Fibroblast of lung (primary cell): ENCODE measurements at regions not wholly inside any gene's neighbourhood (a gene's known extent, or its start where the extent isn't known, plus 50 kb on each side); places are given as distances from the start of the nearest gene placed in this dataset.

Experiments used
- DNase-seq, 2 donors: peaks; one replicate each; pipeline versions ENCODE4 v3.0.0 to v3.0.0-alpha.2; 2010; ENCODE audit warnings: low read depth in 2 of 2
- H2AFZ ChIP-seq: 2 replicates; pipeline ENCODE4 v1.5.1; 2012; ENCODE audit warnings: low read length, control low read depth, inconsistent platforms
- H3K27ac ChIP-seq: 2 replicates; pipeline ENCODE4 v1.5.1; 2011; ENCODE audit warnings: low read length, control low read depth; ENCODE audit not compliant: insufficient read depth
- H3K27me3 ChIP-seq: 2 replicates; pipeline ENCODE4 v1.5.1; 2011; ENCODE audit warnings: mild to moderate bottlenecking, low read length; ENCODE audit not compliant: control insufficient read depth, insufficient read depth
- H3K36me3 ChIP-seq: 2 replicates; pipeline ENCODE4 v1.5.1; 2011; ENCODE audit warnings: low read length; ENCODE audit not compliant: control insufficient read depth, insufficient read depth
- H3K4me1 ChIP-seq: 2 replicates; pipeline ENCODE4 v1.5.1; 2011; ENCODE audit warnings: low read length; ENCODE audit not compliant: control insufficient read depth, insufficient read depth; ENCODE audit errors: extremely low read depth
- H3K4me2 ChIP-seq: 2 replicates; pipeline ENCODE4 v1.5.1; 2011; ENCODE audit warnings: low read length, control low read depth; ENCODE audit not compliant: insufficient read depth; ENCODE audit errors: extremely low read depth
- H3K4me3 ChIP-seq, 4 experiments: fragments of 200-600 bp in 1 of 4; sonication (generic) in 1 of 4; replicated peaks in 1 of 4; 2 replicates each; pipeline ENCODE4 v1.5.1; 2011 to 2016; ENCODE audit warnings: low read length in 4 of 4, low read depth in 3 of 4, mild to moderate bottlenecking in 3 of 4, control low read depth in 2 of 4, inconsistent platforms in 1 of 4, mixed read lengths in 1 of 4; ENCODE audit not compliant: insufficient read depth in 1 of 4; ENCODE audit errors: control extremely low read depth in 1 of 4
- H3K79me2 ChIP-seq: 2 replicates; pipeline ENCODE4 v1.5.1; 2012; ENCODE audit warnings: mild to moderate bottlenecking, low read length, inconsistent platforms; ENCODE audit not compliant: control insufficient read depth, insufficient read depth
- H3K9ac ChIP-seq: 2 replicates; pipeline ENCODE4 v1.5.1; 2011; ENCODE audit warnings: mild to moderate bottlenecking, low read length, control low read depth; ENCODE audit not compliant: insufficient read depth
- H3K9me3 ChIP-seq: 2 replicates; pipeline ENCODE4 v1.5.1; 2012; ENCODE audit warnings: low read depth, low read length; ENCODE audit not compliant: control insufficient read depth, insufficient read depth
- H4K20me1 ChIP-seq: 2 replicates; pipeline ENCODE4 v1.5.1; 2011; ENCODE audit warnings: low read length; ENCODE audit not compliant: control insufficient read depth, insufficient read depth; ENCODE audit errors: extremely low read depth
- CTCF ChIP-seq, 2 donors: IDR thresholded peaks in 1 of 2; conservative IDR thresholded peaks in 1 of 2; 1 replicate in 1 of 2; 2 replicates in 1 of 2; pipeline ENCODE4 v1.5.1; 2011 to 2012; ENCODE audit warnings: low read length in 2 of 2, control low read depth in 1 of 2, inconsistent platforms in 1 of 2, low read depth in 1 of 2, mild to moderate bottlenecking in 1 of 2
- EZH2 ChIP-seq: IDR thresholded peaks from 2 replicates; pipeline ENCODE4 v1.5.1; 2012; ENCODE audit warnings: low read length, control low read depth, mild to moderate bottlenecking; ENCODE audit errors: missing control alignments

GRCh38 chr6:18883851-18884250, 496.7 kb downstream of the RNF144B start:
- Histone ChIP-seq H3K4me2 (no peak overlapping the region), H3K27ac (no peak overlapping the region)

GRCh38 chr6:18893540-18894269, 506.6 kb downstream of the RNF144B start:
- Histone ChIP-seq H3K27me3 (no peaks in the 10 kb centered on the region), H3K4me3 (no peak overlapping the region), H3K27ac (no peak overlapping the region), H3K36me3 (no peaks in the 10 kb centered on the region), H3K9ac (no peak overlapping the region), H3K4me2 (no peak overlapping the region), H3K79me2 (no peaks in the 10 kb centered on the region), H3K9me3 (no peaks in the 10 kb centered on the region), H3K4me1 (no peaks in the 10 kb centered on the region), H2AFZ (no peak overlapping the region), H4K20me1 (no peaks in the 10 kb centered on the region)
- DNase-seq, result no peak
- no peak for TF ChIP-seq CTCF (conservative IDR thresholded peaks at IDR 0.05 in 1 of 2, IDR thresholded peaks at IDR 0.05 in 1 of 2; ENCODE audit: low read depth in 1 of 2, low read length in 2 of 2)
- no peak for TF ChIP-seq EZH2

More at GRCh38 chr6:18883851-18884250, 496.7 kb downstream of the RNF144B start:
- no peak for DNase-seq
- Histone ChIP-seq H3K9me3 (no peaks in the 10 kb centered on the region), H3K4me3 (no peak overlapping the region), H3K9ac (no peak overlapping the region), H4K20me1 (no peaks in the 10 kb centered on the region), H2AFZ (no peak overlapping the region), H3K27me3 (no peaks in the 10 kb centered on the region), H3K36me3 (no peaks in the 10 kb centered on the region), H3K79me2 (no peaks in the 10 kb centered on the region), H3K4me1 (no peaks in the 10 kb centered on the region)
- TF ChIP-seq CTCF (conservative IDR thresholded peaks at IDR 0.05 in 1 of 2, IDR thresholded peaks at IDR 0.05 in 1 of 2; ENCODE audit: low read depth in 1 of 2, low read length in 2 of 2), result no peak
- TF ChIP-seq EZH2, result no peak

- DNase-seq, result no peak
- no peaks in the 10 kb centered on the region for H3K27me3 ChIP-seq
- no peaks in the 10 kb centered on the region for H3K36me3 ChIP-seq
- TF ChIP-seq CTCF (conservative IDR thresholded peaks at IDR 0.05 in 1 of 2, IDR thresholded peaks at IDR 0.05 in 1 of 2; ENCODE audit: low read depth in 1 of 2, low read length in 2 of 2) (no peak), EZH2 (no peak)
- H3K27ac ChIP-seq, result no peak overlapping the region
- no peak overlapping the region for H3K9ac ChIP-seq
- no peak overlapping the region for H3K4me2 ChIP-seq
- no peak overlapping the region for H3K4me3 ChIP-seq
- no peaks in the 10 kb centered on the region for H3K9me3 ChIP-seq
- no peaks in the 10 kb centered on the region for H3K4me1 ChIP-seq
- no peaks in the 10 kb centered on the region for H3K79me2 ChIP-seq
- no peak overlapping the region for H2AFZ ChIP-seq
- H4K20me1 ChIP-seq, result no peaks in the 10 kb centered on the region
These were observed 510.2 kb downstream of the RNF144B start for GRCh38 chr6:18897350-18897749.
